ENCODE measurements at regions not wholly inside any gene's neighbourhood (a gene's known extent, or its start where the extent isn't known, plus 50 kb on each side); places are given as distances from the start of the nearest gene placed in this dataset.

GRCh38 chr11:106497822-106498221 lies 420.4 kb downstream of the AASDHPPT start:
- no peak for TF ChIP-seq CTCF (IDR thresholded peaks at IDR 0.05; ENCODE audit: low read depth, low read length)
- no peak for DNase-seq (ENCODE audit: extremely low read depth, low read depth)

- no peak for TF ChIP-seq CTCF (IDR thresholded peaks at IDR 0.05; ENCODE audit: low read depth, low read length)
- DNase-seq (ENCODE audit: extremely low read depth, low read depth): no peak
Measured at GRCh38 chr11:106503901-106504300, 426.4 kb downstream of the AASDHPPT start.

GRCh38 chr11:106507645-106508306 lies 430.3 kb downstream of the AASDHPPT start:
- no peak for DNase-seq (ENCODE audit: extremely low read depth, low read depth)
- TF ChIP-seq CTCF (IDR thresholded peaks at IDR 0.05; ENCODE audit: low read depth, low read length): no peak

GRCh38 chr11:106514706-106515105 lies 437.2 kb downstream of the AASDHPPT start:
- no peak for DNase-seq (ENCODE audit: extremely low read depth, low read depth)
- no peak for TF ChIP-seq CTCF (IDR thresholded peaks at IDR 0.05; ENCODE audit: low read depth, low read length)

DNA sequence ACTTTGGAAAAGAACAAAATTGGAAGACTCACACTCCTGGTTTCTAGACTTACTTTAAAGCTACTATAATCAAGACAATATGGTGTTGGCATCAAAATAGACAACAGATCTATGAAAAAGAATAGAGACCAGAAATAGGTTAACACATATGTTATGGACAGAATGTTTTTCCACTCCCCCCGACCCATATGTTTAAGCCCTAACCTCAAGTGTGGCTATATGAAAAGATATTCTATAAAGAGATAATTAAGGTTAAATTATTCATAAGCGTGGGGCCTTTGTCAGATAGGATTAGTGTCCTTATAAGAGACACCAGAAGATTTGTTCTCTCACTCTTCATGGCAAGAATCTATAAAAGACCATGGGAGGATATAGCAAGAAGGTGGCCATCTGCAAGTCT lies 440.0 kb downstream of the AASDHPPT start:
- no peak for TF ChIP-seq CTCF (IDR thresholded peaks at IDR 0.05; ENCODE audit: low read depth, low read length)
- no peak for DNase-seq (ENCODE audit: extremely low read depth, low read depth)

DNA sequence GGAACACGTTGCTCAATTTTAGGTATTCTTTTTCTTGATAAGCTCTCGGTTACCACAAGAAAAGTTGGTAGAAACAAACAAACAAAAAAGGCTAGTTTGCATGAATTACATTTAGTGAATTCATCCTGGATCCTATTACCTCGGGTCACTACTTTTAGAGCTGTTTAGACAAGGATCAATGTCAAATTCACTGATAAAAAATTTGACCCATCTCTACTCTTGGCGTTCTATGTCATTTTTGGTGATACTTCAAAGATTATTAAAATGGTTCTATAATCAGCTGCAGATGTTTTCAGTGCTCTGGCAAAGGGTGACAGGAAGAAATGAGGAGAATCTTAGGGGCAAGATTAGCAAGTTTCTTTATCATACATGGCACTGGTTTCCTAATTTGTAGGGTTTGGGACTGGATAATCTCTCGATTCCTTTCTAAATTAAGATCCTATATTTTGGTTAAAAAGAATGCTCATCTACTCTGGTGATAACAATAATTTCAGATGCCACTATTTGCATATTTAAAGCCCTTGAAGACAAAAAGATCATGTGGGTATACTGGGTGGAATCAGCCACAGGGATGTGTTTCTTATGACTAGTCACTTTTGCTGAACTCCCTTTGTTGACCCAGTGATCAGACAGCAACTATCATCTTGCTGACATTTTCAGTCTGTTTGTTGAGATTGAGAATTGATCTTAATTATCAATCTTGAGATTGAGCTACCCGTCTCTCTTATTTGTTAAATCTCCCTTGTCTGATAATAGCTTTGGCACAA lies 442.9 kb downstream of the AASDHPPT start:
- no peak for TF ChIP-seq CTCF (IDR thresholded peaks at IDR 0.05; ENCODE audit: low read depth, low read length)
- no peak for DNase-seq (ENCODE audit: extremely low read depth, low read depth)

DNA sequence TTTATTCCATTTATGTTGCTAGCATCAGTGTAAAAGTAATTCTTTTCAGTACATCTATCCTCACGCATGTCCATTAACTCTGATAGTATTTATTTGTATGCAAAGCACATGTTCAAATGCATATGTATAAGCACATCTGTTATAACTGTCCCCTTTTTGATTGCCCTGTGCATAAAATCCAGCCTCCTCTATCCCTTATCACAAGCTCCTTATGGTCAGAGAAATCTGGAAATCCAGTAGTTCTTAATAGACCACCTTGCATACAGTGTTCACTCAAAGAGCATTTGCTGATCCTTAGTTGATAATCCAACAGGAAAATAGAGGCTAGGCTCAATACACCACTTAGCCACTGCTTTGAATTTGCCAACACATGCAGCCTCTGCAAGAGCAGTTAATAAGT lies 443.5 kb downstream of the AASDHPPT start:
- no peak for TF ChIP-seq CTCF (IDR thresholded peaks at IDR 0.05; ENCODE audit: low read depth, low read length)
- no peak for DNase-seq (ENCODE audit: extremely low read depth, low read depth)
